ENCODE measurements at regions not wholly inside any gene's neighbourhood (a gene's known extent, or its start where the extent isn't known, plus 50 kb on each side); places are given as distances from the start of the nearest gene placed in this dataset.
"Not testable (repeated sequence)": the region's sequence is repeated elsewhere in the genome, so short reads cannot be mapped to it uniquely, and the experiment has no call there.

- DNase-seq (ENCODE audit: low spot score in 2 of 2); H3K27me3 ChIP-seq; H3K4me3 ChIP-seq; intact Hi-C loops (cut with DNase I); H3K4me1 ChIP-seq; H3K27ac ChIP-seq; H3K9me3 ChIP-seq; H3K36me3 ChIP-seq: not testable (repeated sequence)
Measured at GRCh38 chr2:76697439-76697838, 824.7 kb downstream of the LRRTM4 start.

- H3K27ac ChIP-seq = no peak overlapping the region
- no peak for DNase-seq (ENCODE audit: low spot score in 2 of 2)
- no peaks in the 10 kb centered on the region for H3K9me3 ChIP-seq
- H3K4me3 ChIP-seq = no peak overlapping the region
- H3K36me3 ChIP-seq = no peaks in the 10 kb centered on the region
- TF ChIP-seq CTCF (IDR thresholded peaks at IDR 0.05) = no peak
- H3K4me1 ChIP-seq = no peaks in the 10 kb centered on the region
- intact Hi-C loops (cut with DNase I) = no loop called here
- no peaks in the 10 kb centered on the region for H3K27me3 ChIP-seq
Measured at GRCh38 chr2:76692908-76693307, 829.3 kb downstream of the LRRTM4 start.

GRCh38 chr2:76688732-76689131 is 833.4 kb downstream of the LRRTM4 start:
- no peak for TF ChIP-seq CTCF (IDR thresholded peaks at IDR 0.05)
- no peaks in the 10 kb centered on the region for H3K9me3 ChIP-seq
- no peaks in the 10 kb centered on the region for H3K27me3 ChIP-seq
- H3K36me3 ChIP-seq = no peaks in the 10 kb centered on the region
- no peak for DNase-seq (ENCODE audit: low spot score in 2 of 2)
- intact Hi-C loops (cut with DNase I) = no loop called here
- no peak overlapping the region for H3K4me3 ChIP-seq
- H3K27ac ChIP-seq = no peak overlapping the region
- no peaks in the 10 kb centered on the region for H3K4me1 ChIP-seq

GRCh38 chr2:76687923-76688322 is 834.3 kb downstream of the LRRTM4 start:
- no peaks in the 10 kb centered on the region for H3K4me1 ChIP-seq
- no peaks in the 10 kb centered on the region for H3K27me3 ChIP-seq
- H3K4me3 ChIP-seq = no peak overlapping the region
- DNase-seq (ENCODE audit: low spot score in 2 of 2) = no peak
- no peaks in the 10 kb centered on the region for H3K9me3 ChIP-seq
- H3K36me3 ChIP-seq = no peaks in the 10 kb centered on the region
- intact Hi-C loops (cut with DNase I) = no loop called here
- no peak for TF ChIP-seq CTCF (IDR thresholded peaks at IDR 0.05)
- no peak overlapping the region for H3K27ac ChIP-seq

GRCh38 chr2:76684756-76685155 is 837.4 kb downstream of the LRRTM4 start:
- H3K36me3 ChIP-seq = no peaks in the 10 kb centered on the region
- intact Hi-C loops (cut with DNase I) = no loop called here
- no peak overlapping the region for H3K27ac ChIP-seq
- DNase-seq (ENCODE audit: low spot score in 2 of 2) = no peak
- no peaks in the 10 kb centered on the region for H3K27me3 ChIP-seq
- no peak overlapping the region for H3K4me3 ChIP-seq
- H3K9me3 ChIP-seq = no peaks in the 10 kb centered on the region
- TF ChIP-seq CTCF (IDR thresholded peaks at IDR 0.05) = no peak
- no peaks in the 10 kb centered on the region for H3K4me1 ChIP-seq

GRCh38 chr2:76679025-76679396 is 843.2 kb downstream of the LRRTM4 start:
- Histone ChIP-seq H3K27ac (no peak overlapping the region), H3K4me1 (no peaks in the 10 kb centered on the region), H3K4me3 (no peak overlapping the region), H3K27me3 (no peaks in the 10 kb centered on the region), H3K36me3 (no peaks in the 10 kb centered on the region), H3K9me3 (no peaks in the 10 kb centered on the region)
- intact Hi-C loops (cut with DNase I) = no loop called here
- no peak for TF ChIP-seq CTCF (IDR thresholded peaks at IDR 0.05)
- no peak for DNase-seq (ENCODE audit: low spot score in 2 of 2)

All from ascending aorta (tissue), 2 donors.